ENCODE measurements at regions not wholly inside any gene's neighbourhood (a gene's known extent, or its start where the extent isn't known, plus 50 kb on each side); places are given as distances from the start of the nearest gene placed in this dataset.

- Histone ChIP-seq H3K4me3 (ENCODE audit: low read length, poor library complexity, severe bottlenecking) (no peak overlapping the region), H3K9me3 (ENCODE audit: insufficient read depth, low read depth, low read length) (no peaks in the 10 kb centered on the region), H3K36me3 (ENCODE audit: insufficient read depth, low read length) (no peaks in the 10 kb centered on the region), H4K20me1 (ENCODE audit: insufficient read depth, low read length, poor library complexity, severe bottlenecking) (no peaks in the 10 kb centered on the region), H2AFZ (ENCODE audit: low read length) (no peak overlapping the region), H3K79me2 (ENCODE audit: insufficient read depth, low read length) (no peaks in the 10 kb centered on the region), H3F3A (ENCODE audit: low read depth) (no peaks in the 10 kb centered on the region), H3K4me2 (ENCODE audit: low read depth, low read length, poor library complexity, severe bottlenecking) (no peak overlapping the region), H3K9ac (ENCODE audit: low read depth, low read length, poor library complexity, severe bottlenecking) (no peak overlapping the region), H3K9me2 (replicated peaks; ENCODE audit: low read depth, low read length) (no peaks in the 10 kb centered on the region), H3K27me3 (ENCODE audit: insufficient read depth, low read length, poor library complexity, severe bottlenecking) (no peaks in the 10 kb centered on the region), H3K4me1 (ENCODE audit: insufficient read depth, low read length, poor library complexity, severe bottlenecking) (no peaks in the 10 kb centered on the region)
- TF ChIP-seq EZH2phosphoT487 (IDR thresholded peaks at IDR 0.05; ENCODE audit: borderline replicate concordance), result no peak
- TF ChIP-seq CTCF (conservative IDR thresholded peaks at IDR 0.05; ENCODE audit: low read length), result no peak
These were observed 101.2 kb downstream of the SCP2D1 start for GRCh38 chr20:18914796-18915195.

- Histone ChIP-seq H3K36me3 (ENCODE audit: insufficient read depth, low read length) (no peaks in the 10 kb centered on the region), H3K9me2 (replicated peaks; ENCODE audit: low read depth, low read length) (no peaks in the 10 kb centered on the region), H3K9ac (ENCODE audit: low read depth, low read length, poor library complexity, severe bottlenecking) (no peak overlapping the region), H4K20me1 (ENCODE audit: insufficient read depth, low read length, poor library complexity, severe bottlenecking) (no peaks in the 10 kb centered on the region), H3K4me2 (ENCODE audit: low read depth, low read length, poor library complexity, severe bottlenecking) (no peak overlapping the region), H3K9me3 (ENCODE audit: insufficient read depth, low read depth, low read length) (no peaks in the 10 kb centered on the region), H3K79me2 (ENCODE audit: insufficient read depth, low read length) (no peaks in the 10 kb centered on the region), H3K4me1 (ENCODE audit: insufficient read depth, low read length, poor library complexity, severe bottlenecking) (no peaks in the 10 kb centered on the region), H3K27me3 (ENCODE audit: insufficient read depth, low read length, poor library complexity, severe bottlenecking) (no peaks in the 10 kb centered on the region), H2AFZ (ENCODE audit: low read length) (no peak overlapping the region), H3K4me3 (ENCODE audit: low read length, poor library complexity, severe bottlenecking) (no peak overlapping the region), H3F3A (ENCODE audit: low read depth) (no peaks in the 10 kb centered on the region)
- TF ChIP-seq CTCF (conservative IDR thresholded peaks at IDR 0.05; ENCODE audit: low read length), result no peak
- TF ChIP-seq EZH2phosphoT487 (IDR thresholded peaks at IDR 0.05; ENCODE audit: borderline replicate concordance), result no peak
These were observed 103.5 kb downstream of the SCP2D1 start for GRCh38 chr20:18916886-18917750.

GRCh38 chr20:18919996-18920395, 106.4 kb downstream of the SCP2D1 start:
- TF ChIP-seq EZH2phosphoT487 (IDR thresholded peaks at IDR 0.05; ENCODE audit: borderline replicate concordance), result no peak
- no peak for TF ChIP-seq CTCF (conservative IDR thresholded peaks at IDR 0.05; ENCODE audit: low read length)
- Histone ChIP-seq H2AFZ (ENCODE audit: low read length) (no peak overlapping the region), H3K4me1 (ENCODE audit: insufficient read depth, low read length, poor library complexity, severe bottlenecking) (no peaks in the 10 kb centered on the region), H3K79me2 (ENCODE audit: insufficient read depth, low read length) (no peaks in the 10 kb centered on the region), H4K20me1 (ENCODE audit: insufficient read depth, low read length, poor library complexity, severe bottlenecking) (no peaks in the 10 kb centered on the region), H3K27me3 (ENCODE audit: insufficient read depth, low read length, poor library complexity, severe bottlenecking) (no peaks in the 10 kb centered on the region), H3K36me3 (ENCODE audit: insufficient read depth, low read length) (no peaks in the 10 kb centered on the region), H3K4me2 (ENCODE audit: low read depth, low read length, poor library complexity, severe bottlenecking) (no peak overlapping the region), H3K9ac (ENCODE audit: low read depth, low read length, poor library complexity, severe bottlenecking) (no peak overlapping the region), H3F3A (ENCODE audit: low read depth) (no peaks in the 10 kb centered on the region), H3K4me3 (ENCODE audit: low read length, poor library complexity, severe bottlenecking) (no peak overlapping the region), H3K9me3 (ENCODE audit: insufficient read depth, low read depth, low read length) (no peaks in the 10 kb centered on the region), H3K9me2 (replicated peaks; ENCODE audit: low read depth, low read length) (no peaks in the 10 kb centered on the region)

Measured in Loucy (cell line).